Endothelial cell of umbilical vein (primary cell): ENCODE measurements at regions not wholly inside any gene's neighbourhood (a gene's known extent, or its start where the extent isn't known, plus 50 kb on each side); places are given as distances from the start of the nearest gene placed in this dataset.

Source experiments
- BruUV-seq: library from RNA; stranded (reverse); fragments of 400-500 nt; replicated peaks from 2 replicates; lab custom pipeline; 2021; lab: Mats Ljungman, UMichigan
- CTCF ChIA-PET: fragments of 300-600, 350-600 bp; sonication (Branson Sonifier 250); formaldehyde crosslinking; loops from one replicate; lab custom pipeline; 2021; ENCODE audit warnings: antibody characterized with exemption, inconsistent platforms; lab: Charles Lee
- POLR2A ChIA-PET: fragments of 300-600, 350-600 bp; sonication (Branson Sonifier 250); formaldehyde crosslinking; loops from one replicate; lab custom pipeline; 2021; ENCODE audit warnings: antibody characterized with exemption, inconsistent platforms; lab: Charles Lee
- DNase-seq: peaks from one replicate; pipeline ENCODE4 v3.0.0-alpha.2; 2011; ENCODE audit warnings: low read depth, low spot score
- FAIRE-seq: peaks from 2 replicates; lab custom pipeline; 2011; peaks lifted over from hg19 to GRCh38; lab: Jason Lieb, UNC
- H2AFZ ChIP-seq: 2 replicates; pipeline ENCODE4 v1.6.0; 2012; ENCODE audit warnings: low read depth, low read length, control low read depth, inconsistent platforms
- H3K27ac ChIP-seq: 2 replicates; pipeline ENCODE4 v1.5.1; 2011; ENCODE audit warnings: low read depth, mild to moderate bottlenecking, control low read depth, low read length, moderate library complexity; ENCODE audit not compliant: insufficient read depth
- H3K27me3 ChIP-seq, 2 experiments: 2 replicates each; pipeline versions ENCODE4 v1.6.0 to v1.6.1; 2011; ENCODE audit warnings: low read length in 2 of 2, mixed read lengths in 1 of 2; ENCODE audit not compliant: control insufficient read depth in 2 of 2, insufficient read depth in 2 of 2
- H3K36me3 ChIP-seq, 2 experiments: 2 replicates in 1 of 2; 3 replicates in 1 of 2; pipeline ENCODE4 v1.5.1; 2011; ENCODE audit warnings: low read length in 2 of 2, mild to moderate bottlenecking in 1 of 2, moderate library complexity in 1 of 2; ENCODE audit not compliant: control insufficient read depth in 2 of 2, insufficient read depth in 2 of 2; ENCODE audit errors: extremely low read depth in 1 of 2
- H3K4me1 ChIP-seq: 3 replicates; pipeline ENCODE4 v1.5.1; 2011; ENCODE audit warnings: mild to moderate bottlenecking, low read length; ENCODE audit not compliant: control insufficient read depth, insufficient read depth; ENCODE audit errors: extremely low read depth
- H3K4me2 ChIP-seq: 2 replicates; pipeline ENCODE4 v1.6.1; 2011; ENCODE audit warnings: low read length, control low read depth, mixed read lengths; ENCODE audit not compliant: insufficient read depth
- H3K4me3 ChIP-seq, 3 experiments: fragments of 200-600 bp in 1 of 3; sonication (generic), shearing (Covaris generic) in 1 of 3; replicated peaks in 1 of 3; 2 replicates each; pipeline ENCODE4 v1.5.1; 2011 to 2016; ENCODE audit warnings: control low read depth in 3 of 3, low read length in 3 of 3, mild to moderate bottlenecking in 2 of 3, inconsistent platforms in 1 of 3, low read depth in 1 of 3, moderate library complexity in 1 of 3; ENCODE audit not compliant: insufficient read depth in 1 of 3
- H3K79me2 ChIP-seq: 2 replicates; pipeline ENCODE4 v1.6.0; 2012; ENCODE audit warnings: low read length, inconsistent platforms; ENCODE audit not compliant: control insufficient read depth, insufficient read depth
- H3K9ac ChIP-seq: replicated peaks from 2 replicates; pipeline ENCODE3; 2011; ENCODE audit warnings: low read length, control low read depth; ENCODE audit not compliant: insufficient read depth; ENCODE audit errors: extremely low read depth
- H3K9me1 ChIP-seq: replicated peaks from 3 replicates; pipeline ENCODE4 v1.6.0; 2011; ENCODE audit warnings: mild to moderate bottlenecking, low read length; ENCODE audit not compliant: control insufficient read depth, insufficient read depth; ENCODE audit errors: extremely low read depth
- H3K9me3 ChIP-seq: replicated peaks from 2 replicates; pipeline ENCODE4 v1.5.1; 2012; ENCODE audit warnings: low read length, inconsistent platforms; ENCODE audit not compliant: control insufficient read depth, insufficient read depth
- H4K20me1 ChIP-seq: replicated peaks from 2 replicates; pipeline ENCODE3; 2011; ENCODE audit warnings: mild to moderate bottlenecking, low read length; ENCODE audit not compliant: control insufficient read depth, insufficient read depth; ENCODE audit errors: extremely low read depth
- EZH2 ChIP-seq: IDR thresholded peaks from 2 replicates; pipeline ENCODE4 v1.6.1; 2012; ENCODE audit warnings: borderline replicate concordance, low read depth, mild to moderate bottlenecking, moderate library complexity, low read length, inconsistent platforms; ENCODE audit not compliant: severe bottlenecking
- FOS ChIP-seq: IDR thresholded peaks from 2 replicates; pipeline ENCODE4 v1.6.1; 2011; ENCODE audit warnings: mild to moderate bottlenecking, low read length, moderate library complexity, borderline replicate concordance; ENCODE audit not compliant: insufficient read depth
- GATA2 ChIP-seq: IDR thresholded peaks from 2 replicates; pipeline ENCODE4 v1.7.0; 2011; ENCODE audit warnings: low read depth, mild to moderate bottlenecking, moderate library complexity, mixed read lengths, low read length; ENCODE audit not compliant: insufficient read length, insufficient read depth
- JUN ChIP-seq: IDR thresholded peaks from 2 replicates; pipeline ENCODE4 v1.6.1; 2011; ENCODE audit warnings: borderline replicate concordance, low read depth; ENCODE audit not compliant: insufficient read length, insufficient read depth
- MYC ChIP-seq: IDR thresholded peaks from one replicate; pipeline ENCODE4 v1.6.1; 2011; ENCODE audit warnings: mild to moderate bottlenecking, low read depth, low read length
- POLR2A ChIP-seq: IDR thresholded peaks from 2 replicates; pipeline ENCODE4 v1.6.1; 2012; ENCODE audit warnings: low read depth, mild to moderate bottlenecking, control low read depth, low read length
- POLR2AphosphoS5 ChIP-seq: IDR thresholded peaks from 2 replicates; pipeline ENCODE4 v1.6.1; 2012; ENCODE audit warnings: low read depth, mild to moderate bottlenecking, control low read depth, low read length, moderate library complexity; ENCODE audit not compliant: insufficient read depth
- dilution Hi-C: fragments of 300-500 bp; cut with MboI; formaldehyde crosslinking; loops from one replicate; pipeline ENCODE4 v1.15.0; 2019; ENCODE audit warnings: low sequenced_read_pairs; ENCODE audit not compliant: extremely low pct_ligation_motif_present
- intact Hi-C: fragments of 100-400 bp; cut with micrococcal nuclease; formaldehyde crosslinking; loops from one replicate; pipeline ENCODE4 v1.10.0; 2022
- TF ChIP-seq, protein P1 (sequence below), 2 donors: IDR thresholded peaks; 1 replicate in 1 of 2; 2 replicates in 1 of 2; pipeline ENCODE4 v1.5.1; 2011; ENCODE audit warnings: low read length in 2 of 2, mild to moderate bottlenecking in 2 of 2, moderate library complexity in 2 of 2, control low read depth in 1 of 2, inconsistent platforms in 1 of 2, low read depth in 1 of 2; ENCODE audit not compliant: insufficient read depth in 1 of 2; ENCODE audit errors: extremely low read depth in 1 of 2
- TF ChIP-seq, protein P2 (sequence below): IDR thresholded peaks from 2 replicates; pipeline ENCODE4 v1.6.1; 2011; ENCODE audit not compliant: insufficient read depth, insufficient read length

DNA sequence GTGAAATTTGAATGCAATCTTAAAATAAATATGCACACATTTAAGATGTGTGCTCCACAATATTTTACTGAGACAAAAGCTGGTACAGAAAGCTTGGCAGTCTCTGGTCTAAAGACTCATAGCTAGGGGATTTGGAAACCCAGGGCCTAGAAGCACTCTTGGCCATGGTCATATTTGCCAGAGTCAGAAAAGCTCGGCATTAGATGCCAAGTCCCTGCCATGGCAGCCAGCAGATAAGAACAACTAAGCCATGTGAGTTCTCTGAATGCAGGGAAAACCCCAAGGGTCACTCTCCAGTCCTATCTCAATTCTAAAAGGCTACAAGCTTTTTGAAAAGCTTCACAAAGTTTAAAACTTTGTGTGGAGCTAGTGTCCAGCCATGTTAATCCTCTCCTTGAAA is 119.5 kb downstream of the FAM114A2 start:
- FAIRE-seq, result no peak
- CTCF ChIA-PET, result no interaction called here
- no peaks in the 10 kb centered on the region for H4K20me1 ChIP-seq

More for the DNA sequence above, 119.5 kb downstream of the FAM114A2 start:
- Histone ChIP-seq H3K9me1 (no peaks in the 10 kb centered on the region), H3K9me3 (no peaks in the 10 kb centered on the region), H3K27me3 (no peaks in the 10 kb centered on the region), H3K4me3 (no peak overlapping the region), H3K4me2 (no peak overlapping the region), H3K27ac (no peak overlapping the region), H3K79me2 (no peaks in the 10 kb centered on the region), H3K4me1 (no peaks in the 10 kb centered on the region), H3K36me3 (no peaks in the 10 kb centered on the region), H2AFZ (no peak overlapping the region), H3K9ac (no peak overlapping the region)
- no peak for DNase-seq
- dilution Hi-C loops, result no loop called here
- intact Hi-C loops, result no loop called here
- TF ChIP-seq, protein P1, sequence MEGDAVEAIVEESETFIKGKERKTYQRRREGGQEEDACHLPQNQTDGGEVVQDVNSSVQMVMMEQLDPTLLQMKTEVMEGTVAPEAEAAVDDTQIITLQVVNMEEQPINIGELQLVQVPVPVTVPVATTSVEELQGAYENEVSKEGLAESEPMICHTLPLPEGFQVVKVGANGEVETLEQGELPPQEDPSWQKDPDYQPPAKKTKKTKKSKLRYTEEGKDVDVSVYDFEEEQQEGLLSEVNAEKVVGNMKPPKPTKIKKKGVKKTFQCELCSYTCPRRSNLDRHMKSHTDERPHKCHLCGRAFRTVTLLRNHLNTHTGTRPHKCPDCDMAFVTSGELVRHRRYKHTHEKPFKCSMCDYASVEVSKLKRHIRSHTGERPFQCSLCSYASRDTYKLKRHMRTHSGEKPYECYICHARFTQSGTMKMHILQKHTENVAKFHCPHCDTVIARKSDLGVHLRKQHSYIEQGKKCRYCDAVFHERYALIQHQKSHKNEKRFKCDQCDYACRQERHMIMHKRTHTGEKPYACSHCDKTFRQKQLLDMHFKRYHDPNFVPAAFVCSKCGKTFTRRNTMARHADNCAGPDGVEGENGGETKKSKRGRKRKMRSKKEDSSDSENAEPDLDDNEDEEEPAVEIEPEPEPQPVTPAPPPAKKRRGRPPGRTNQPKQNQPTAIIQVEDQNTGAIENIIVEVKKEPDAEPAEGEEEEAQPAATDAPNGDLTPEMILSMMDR (IDR thresholded peaks at IDR 0.05; ENCODE audit: extremely low read depth in 1 of 2, insufficient read depth in 1 of 2, low read depth in 1 of 2, low read length in 2 of 2), result no peak
- TF ChIP-seq EZH2, result no peak
- TF ChIP-seq GATA2, result no peak
- no peak for TF ChIP-seq POLR2AphosphoS5
- TF ChIP-seq, protein P2, sequence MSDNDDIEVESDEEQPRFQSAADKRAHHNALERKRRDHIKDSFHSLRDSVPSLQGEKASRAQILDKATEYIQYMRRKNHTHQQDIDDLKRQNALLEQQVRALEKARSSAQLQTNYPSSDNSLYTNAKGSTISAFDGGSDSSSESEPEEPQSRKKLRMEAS, result no peak
- TF ChIP-seq JUN, result no peak
- no peak for TF ChIP-seq FOS
- no peak for TF ChIP-seq MYC
- TF ChIP-seq POLR2A, result no peak
- POLR2A ChIA-PET, result no interaction called here
- BruUV-seq, result no TSS peak
